Fibroblast of skin of back (primary cell): ENCODE measurements at regions not wholly inside any gene's neighbourhood (a gene's known extent, or its start where the extent isn't known, plus 50 kb on each side); places are given as distances from the start of the nearest gene placed in this dataset.

Experiments used
- DNase-seq: peaks from one replicate; pipeline ENCODE4 v3.0.0-alpha.2; 2013

- peak; percentile 2 for DNase-seq
Measured at GRCh38 chr2:95539290-95539689, 52.5 kb upstream of the TRIM43 start.

DNA sequence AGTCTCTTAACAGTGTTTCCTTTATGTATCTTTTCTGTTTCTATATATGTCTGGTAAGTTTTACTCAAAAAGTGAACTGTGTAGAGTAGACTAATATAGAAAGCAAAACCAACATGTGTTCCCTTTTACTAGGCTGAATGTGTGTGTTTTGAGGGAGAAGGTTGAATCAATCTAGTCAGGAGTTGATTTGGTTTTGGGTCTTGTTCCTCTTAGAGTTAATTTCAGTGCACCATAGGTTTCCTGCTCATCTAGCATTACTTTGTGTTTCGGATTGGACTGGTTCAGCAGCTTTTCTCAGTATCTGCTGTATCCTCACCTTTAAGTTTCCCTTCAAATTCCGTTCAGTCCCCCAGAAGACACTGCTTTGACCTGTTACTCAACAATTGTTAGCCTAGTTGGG lies 52.0 kb upstream of the TRIM43 start:
- DNase-seq = no peak
